SU-DHL-6 (cell line): ENCODE measurements at regions not wholly inside any gene's neighbourhood (a gene's known extent, or its start where the extent isn't known, plus 50 kb on each side); places are given as distances from the start of the nearest gene placed in this dataset.

Experiments used
- EZH2phosphoT487 ChIP-seq: fragments of 200-600 bp; sonication (generic), shearing (Covaris generic); conservative IDR thresholded peaks from 2 replicates; pipeline ENCODE4 v1.6.1; 2018; ENCODE audit warnings: mild to moderate bottlenecking, antibody characterized with exemption, low read length, moderate library complexity, mixed read lengths
- TF ChIP-seq, protein P1 (sequence below): fragments of 200-600 bp; sonication (generic); IDR thresholded peaks from one replicate; pipeline ENCODE4 v1.5.1; 2017; ENCODE audit warnings: antibody characterized with exemption, mild to moderate bottlenecking, low read length, moderate library complexity; ENCODE audit not compliant: insufficient read depth, poor library complexity, severe bottlenecking

DNA sequence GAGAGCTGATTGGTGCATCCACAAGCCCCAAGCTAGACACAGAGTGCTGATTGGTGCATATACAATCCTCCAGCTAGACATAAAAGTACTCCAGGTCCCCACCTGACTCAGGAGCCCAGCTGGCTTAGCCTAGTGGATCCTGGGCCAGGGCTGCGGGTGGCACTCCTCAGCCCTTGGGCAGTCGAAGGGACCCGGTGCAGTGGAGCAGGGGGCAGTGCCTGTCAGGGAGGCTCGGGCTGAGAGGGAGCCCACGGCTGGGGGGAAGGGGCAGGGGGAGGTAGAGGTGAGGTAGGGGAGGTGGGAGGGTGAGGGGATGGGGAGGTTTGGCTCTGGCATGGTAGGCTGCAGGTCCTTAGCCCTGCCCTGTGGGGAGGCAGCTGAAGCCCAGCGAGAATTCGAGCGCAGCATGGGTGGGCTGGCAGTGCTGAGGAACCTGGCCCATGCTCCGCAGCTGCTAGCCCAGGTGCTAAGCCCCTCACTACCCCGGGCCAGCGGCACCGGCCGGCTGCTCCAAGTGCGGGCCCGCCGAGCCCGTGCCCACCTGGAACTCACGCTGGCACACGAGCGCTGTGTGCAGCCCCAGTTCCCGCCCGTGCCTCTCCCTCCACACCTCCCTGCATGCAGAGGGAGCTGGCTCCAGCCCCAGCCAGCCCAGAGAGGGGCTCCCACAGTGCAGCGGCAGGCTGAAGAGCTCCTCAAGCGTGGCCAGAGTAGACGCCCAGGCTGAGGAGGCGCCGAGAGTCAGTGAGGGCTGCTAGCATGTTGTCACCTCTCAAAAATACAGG lies 742.8 kb downstream of the FAM181B start:
- TF ChIP-seq, protein P1, sequence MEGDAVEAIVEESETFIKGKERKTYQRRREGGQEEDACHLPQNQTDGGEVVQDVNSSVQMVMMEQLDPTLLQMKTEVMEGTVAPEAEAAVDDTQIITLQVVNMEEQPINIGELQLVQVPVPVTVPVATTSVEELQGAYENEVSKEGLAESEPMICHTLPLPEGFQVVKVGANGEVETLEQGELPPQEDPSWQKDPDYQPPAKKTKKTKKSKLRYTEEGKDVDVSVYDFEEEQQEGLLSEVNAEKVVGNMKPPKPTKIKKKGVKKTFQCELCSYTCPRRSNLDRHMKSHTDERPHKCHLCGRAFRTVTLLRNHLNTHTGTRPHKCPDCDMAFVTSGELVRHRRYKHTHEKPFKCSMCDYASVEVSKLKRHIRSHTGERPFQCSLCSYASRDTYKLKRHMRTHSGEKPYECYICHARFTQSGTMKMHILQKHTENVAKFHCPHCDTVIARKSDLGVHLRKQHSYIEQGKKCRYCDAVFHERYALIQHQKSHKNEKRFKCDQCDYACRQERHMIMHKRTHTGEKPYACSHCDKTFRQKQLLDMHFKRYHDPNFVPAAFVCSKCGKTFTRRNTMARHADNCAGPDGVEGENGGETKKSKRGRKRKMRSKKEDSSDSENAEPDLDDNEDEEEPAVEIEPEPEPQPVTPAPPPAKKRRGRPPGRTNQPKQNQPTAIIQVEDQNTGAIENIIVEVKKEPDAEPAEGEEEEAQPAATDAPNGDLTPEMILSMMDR, result no peak
- TF ChIP-seq EZH2phosphoT487, result no peak
